H1 (cell line): ENCODE measurements at regions not wholly inside any gene's neighbourhood (a gene's known extent, or its start where the extent isn't known, plus 50 kb on each side); places are given as distances from the start of the nearest gene placed in this dataset.

ENCODE experiments used
- CTCF ChIA-PET: fragments of 300-600 bp; sonication (Branson Sonifier 250); formaldehyde crosslinking; loops from one replicate; lab custom pipeline; 2021; ENCODE audit not compliant: partially characterized antibody; lab: Charles Lee
- POLR2A ChIA-PET: fragments of 300-600 bp; sonication (Branson Sonifier 250); formaldehyde crosslinking; loops from one replicate; lab custom pipeline; 2021; ENCODE audit warnings: inconsistent platforms; ENCODE audit not compliant: partially characterized antibody; lab: Charles Lee
- DNase-seq, 2 experiments: peaks; one replicate each; pipeline versions ENCODE4 v3.0.0 to v3.0.0-alpha.2; 2010 to 2022; ENCODE audit warnings: low spot score in 2 of 2, low read depth in 1 of 2, mixed read lengths in 1 of 2
- FAIRE-seq: peaks from 2 replicates; lab custom pipeline; 2011; peaks lifted over from hg19 to GRCh38; lab: Jason Lieb, UNC
- H2AFZ ChIP-seq: 2 replicates; pipeline ENCODE4 v1.8.1; 2012; ENCODE audit warnings: low read length, inconsistent platforms
- H2AK5ac ChIP-seq: 2 replicates; pipeline ENCODE4 v1.6.1; 2013; ENCODE audit warnings: low read depth, low read length
- H2BK120ac ChIP-seq: replicated peaks from 2 replicates; pipeline ENCODE3; 2013; ENCODE audit warnings: low read depth, low read length, inconsistent platforms
- H2BK12ac ChIP-seq: 2 replicates; pipeline ENCODE4 v1.6.1; 2013; ENCODE audit warnings: low read depth, low read length
- H2BK15ac ChIP-seq: 2 replicates; pipeline ENCODE4 v1.6.1; 2013; ENCODE audit warnings: low read length
- H2BK20ac ChIP-seq: 2 replicates; pipeline ENCODE4 v1.6.1; 2013; ENCODE audit warnings: low read length
- H2BK5ac ChIP-seq: 2 replicates; pipeline ENCODE4 v1.6.1; 2013; ENCODE audit warnings: low read depth, low read length
- H3K14ac ChIP-seq: 2 replicates; pipeline ENCODE4 v1.6.1; 2013; ENCODE audit warnings: inconsistent platforms; ENCODE audit not compliant: insufficient read length
- H3K18ac ChIP-seq: 2 replicates; pipeline ENCODE4 v1.6.1; 2013; ENCODE audit warnings: low read length; ENCODE audit errors: extremely low read depth
- H3K23ac ChIP-seq: 2 replicates; pipeline ENCODE4 v1.6.1; 2013; ENCODE audit warnings: inconsistent platforms; ENCODE audit not compliant: insufficient read length
- H3K23me2 ChIP-seq: 2 replicates; pipeline ENCODE4 v1.6.1; 2013; ENCODE audit warnings: low read depth, low read length
- H3K27ac ChIP-seq: 2 replicates; pipeline ENCODE4 v1.6.1; 2011; ENCODE audit warnings: low read depth, low read length, inconsistent platforms
- H3K27me3 ChIP-seq, 4 experiments: replicated peaks in 1 of 4; 1 replicate in 1 of 4; 2 replicates in 3 of 4; pipeline versions ENCODE4 v1.6.1 to v1.8.1; 2011 to 2013; ENCODE audit warnings: low read length in 3 of 4, mild to moderate bottlenecking in 3 of 4, inconsistent platforms in 2 of 4, mixed read lengths in 2 of 4, moderate library complexity in 1 of 4; ENCODE audit not compliant: control insufficient read depth in 3 of 4, insufficient read depth in 3 of 4; ENCODE audit errors: extremely low read depth in 1 of 4
- H3K36me3 ChIP-seq, 4 experiments: 2 replicates each; pipeline versions ENCODE4 v1.6.1 to v1.8.1; 2011 to 2013; ENCODE audit warnings: mild to moderate bottlenecking in 4 of 4, low read length in 3 of 4, moderate library complexity in 2 of 4, control low read depth in 1 of 4, inconsistent platforms in 1 of 4; ENCODE audit not compliant: insufficient read depth in 4 of 4, control insufficient read depth in 2 of 4
- H3K4ac ChIP-seq: replicated peaks from 2 replicates; pipeline ENCODE3; 2013; ENCODE audit warnings: low read length, low read depth, mixed read lengths, inconsistent platforms; ENCODE audit not compliant: insufficient read length
- H3K4me1 ChIP-seq, 4 experiments: replicated peaks in 1 of 4; 1 replicate in 1 of 4; 2 replicates in 3 of 4; pipeline versions ENCODE4 v1.6.1 to v1.8.1; 2011 to 2013; ENCODE audit warnings: low read length in 3 of 4, inconsistent platforms in 2 of 4, mixed read lengths in 1 of 4; ENCODE audit not compliant: insufficient read depth in 4 of 4, control insufficient read depth in 3 of 4
- H3K4me2 ChIP-seq, 2 experiments: 2 replicates each; pipeline versions ENCODE4 v1.6.1 to v1.8.1; 2011 to 2013; ENCODE audit warnings: low read depth in 2 of 2, low read length in 2 of 2, control low read depth in 1 of 2, inconsistent platforms in 1 of 2, mild to moderate bottlenecking in 1 of 2; ENCODE audit not compliant: insufficient read depth in 1 of 2
- H3K4me3 ChIP-seq, 4 experiments: fragments of 200-600, 300-600 bp in 1 of 4; sonication (generic), shearing (Covaris generic), sonication (Bioruptor Twin) in 1 of 4; 2 replicates each; pipeline versions ENCODE4 v1.5.1 to v1.8.1; 2011 to 2016; ENCODE audit warnings: low read length in 4 of 4, low read depth in 3 of 4, control low read depth in 2 of 4, inconsistent platforms in 2 of 4, mild to moderate bottlenecking in 2 of 4, mixed read lengths in 1 of 4, moderate library complexity in 1 of 4; ENCODE audit not compliant: insufficient read depth in 2 of 4; ENCODE audit errors: extremely low read depth in 1 of 4
- H3K56ac ChIP-seq: replicated peaks from 2 replicates; pipeline ENCODE3; 2013; ENCODE audit warnings: low read depth, mild to moderate bottlenecking, mixed read lengths, low read length, inconsistent platforms; ENCODE audit not compliant: insufficient read length
- H3K79me1 ChIP-seq: 2 replicates; pipeline ENCODE4 v1.6.1; 2013; ENCODE audit warnings: low read depth, low read length, control low read depth
- H3K79me2 ChIP-seq, 2 experiments: 2 replicates each; pipeline versions ENCODE4 v1.6.1 to v1.8.1; 2012 to 2013; ENCODE audit warnings: low read length in 2 of 2, mild to moderate bottlenecking in 2 of 2, inconsistent platforms in 1 of 2; ENCODE audit not compliant: insufficient read depth in 2 of 2, control insufficient read depth in 1 of 2
- H3K9ac ChIP-seq, 4 experiments: replicated peaks in 1 of 4; 1 replicate in 1 of 4; 2 replicates in 3 of 4; pipeline versions ENCODE4 v1.6.1 to v1.8.1; 2011 to 2013; ENCODE audit warnings: low read depth in 3 of 4, low read length in 3 of 4, control low read depth in 2 of 4, mild to moderate bottlenecking in 2 of 4, moderate library complexity in 2 of 4, inconsistent platforms in 1 of 4; ENCODE audit errors: extremely low read depth in 1 of 4
- H3K9me3 ChIP-seq, 2 experiments: 2 replicates each; pipeline versions ENCODE4 v1.6.1 to v1.8.1; 2012 to 2013; ENCODE audit warnings: mild to moderate bottlenecking in 2 of 2, moderate library complexity in 2 of 2, control low read depth in 1 of 2, inconsistent platforms in 1 of 2, low read depth in 1 of 2, low read length in 1 of 2, mixed read lengths in 1 of 2; ENCODE audit not compliant: insufficient read depth in 2 of 2
- H4K20me1 ChIP-seq, 2 experiments: replicated peaks in 1 of 2; 2 replicates each; pipeline versions ENCODE3 to v1.8.1; 2011 to 2013; ENCODE audit warnings: inconsistent platforms in 2 of 2, low read length in 2 of 2, mild to moderate bottlenecking in 1 of 2; ENCODE audit not compliant: insufficient read depth in 2 of 2, control insufficient read depth in 1 of 2
- H4K5ac ChIP-seq: 2 replicates; pipeline ENCODE4 v1.6.1; 2013; ENCODE audit warnings: low read length, low read depth, mixed read lengths, inconsistent platforms; ENCODE audit not compliant: insufficient read length
- H4K8ac ChIP-seq: 2 replicates; pipeline ENCODE4 v1.8.0; 2013; ENCODE audit warnings: mild to moderate bottlenecking, moderate library complexity, low read length, inconsistent platforms; ENCODE audit not compliant: insufficient read depth; ENCODE audit errors: extremely low read depth
- H4K91ac ChIP-seq: replicated peaks from 2 replicates; pipeline ENCODE3; 2013; ENCODE audit warnings: low read length, mixed read lengths, inconsistent platforms; ENCODE audit not compliant: insufficient read length
- HDAC2 ChIP-seq, 2 experiments: fragments of 300-600 bp in 1 of 2; sonication (generic) in 1 of 2; IDR thresholded peaks; 2 replicates each; pipeline ENCODE4 v1.6.1; 2011 to 2012; ENCODE audit warnings: low read depth in 2 of 2, low read length in 2 of 2, mild to moderate bottlenecking in 2 of 2, moderate library complexity in 2 of 2, borderline replicate concordance in 1 of 2, inconsistent platforms in 1 of 2
- SIN3A ChIP-seq, 2 experiments: IDR thresholded peaks in 1 of 2; conservative IDR thresholded peaks in 1 of 2; 2 replicates each; pipeline ENCODE4 v1.6.1; 2011 to 2012; ENCODE audit warnings: low read length in 2 of 2, improper control_type of control experiment in 1 of 2, low read depth in 1 of 2, mild to moderate bottlenecking in 1 of 2
- WGBS, 2 experiments: shearing (Covaris generic) in 1 of 2; methylation state at CpG; one replicate each; pipeline versions ENCODE4 v1.1.6 to v1.1.7; 2013 to 2015; ENCODE audit warnings: low lambda C conversion rate in 2 of 2, mixed read lengths in 2 of 2, inconsistent platforms in 1 of 2, low coverage in 1 of 2, missing lambda C conversion rate in 1 of 2; ENCODE audit not compliant: insufficient replicate concordance in 2 of 2, insufficient coverage in 1 of 2, insufficient read length in 1 of 2; ENCODE audit errors: extremely low coverage in 1 of 2, missing lambda C conversion rate in 1 of 2; 5-methylcytosine and 5-hydroxymethylcytosine counted together

- no peak overlapping the region for H4K91ac ChIP-seq
- no peak overlapping the region for H3K4me3 ChIP-seq
- H2BK120ac ChIP-seq = no peak overlapping the region
- no peaks in the 10 kb centered on the region for H3K4me1 ChIP-seq
- ChIA-PET POLR2A (no interaction called here), CTCF (interaction anchor here (1.9 to 4.5 kb wide), 2 partner anchors 29 to 39 kb away, joined by 4 to 19 read pairs; no protein-coding TSS in a partner anchor)
- H2BK12ac ChIP-seq = no peak overlapping the region
- no peaks in the 10 kb centered on the region for H3K23me2 ChIP-seq
- no peak for TF ChIP-seq HDAC2 (IDR thresholded peaks at IDR 0.05; ENCODE audit: borderline replicate concordance in 1 of 2, low read depth in 2 of 2, low read length in 2 of 2)
- TF ChIP-seq SIN3A (conservative IDR thresholded peaks at IDR 0.05 in 1 of 2, IDR thresholded peaks at IDR 0.05 in 1 of 2; ENCODE audit: low read depth in 1 of 2, low read length in 2 of 2) = no peak
- no peaks in the 10 kb centered on the region for H4K20me1 ChIP-seq
- H3K9me3 ChIP-seq = no peaks in the 10 kb centered on the region
- H3K27ac ChIP-seq = no peak overlapping the region
- H3K4me2 ChIP-seq = no peak overlapping the region
- FAIRE-seq = no peak
- H3K4ac ChIP-seq = no peak overlapping the region
- DNase-seq = no peak
- no peak overlapping the region for H2BK20ac ChIP-seq
- no peak overlapping the region for H3K14ac ChIP-seq
- H3K79me2 ChIP-seq = no peaks in the 10 kb centered on the region
- H3K18ac ChIP-seq = no peak overlapping the region
- no peak overlapping the region for H2AFZ ChIP-seq
- H4K5ac ChIP-seq = no peak overlapping the region
- no peak overlapping the region for H2BK5ac ChIP-seq
- 76% methylated on average over 1 of the region's 1 CpG; no CpG with 5 or more reads in 1 of the 2 experiments for WGBS, 2 experiments
- no peak overlapping the region for H2BK15ac ChIP-seq
- H3K79me1 ChIP-seq = no peaks in the 10 kb centered on the region
- no peak overlapping the region for H4K8ac ChIP-seq
- H3K23ac ChIP-seq = no peak overlapping the region
- no peaks in the 10 kb centered on the region for H3K27me3 ChIP-seq
- no peak overlapping the region for H3K56ac ChIP-seq
- no peak overlapping the region for H3K9ac ChIP-seq
- no peak overlapping the region for H2AK5ac ChIP-seq
- H3K36me3 ChIP-seq = no peaks in the 10 kb centered on the region
Observed at GRCh38 chr3:159925248-159925647, 63.4 kb upstream of the IL12A start.
